ENCODE measurements at regions not wholly inside any gene's neighbourhood (a gene's known extent, or its start where the extent isn't known, plus 50 kb on each side); places are given as distances from the start of the nearest gene placed in this dataset.
"Not testable (repeated sequence)": the region's sequence is repeated elsewhere in the genome, so short reads cannot be mapped to it uniquely, and the experiment has no call there.

GRCh38 chr7:131689662-131690234 is 133.3 kb upstream of the PODXL start:
- DNase-seq (ENCODE audit: low read depth in 4 of 4, low spot score in 3 of 4) = no peak

DNA sequence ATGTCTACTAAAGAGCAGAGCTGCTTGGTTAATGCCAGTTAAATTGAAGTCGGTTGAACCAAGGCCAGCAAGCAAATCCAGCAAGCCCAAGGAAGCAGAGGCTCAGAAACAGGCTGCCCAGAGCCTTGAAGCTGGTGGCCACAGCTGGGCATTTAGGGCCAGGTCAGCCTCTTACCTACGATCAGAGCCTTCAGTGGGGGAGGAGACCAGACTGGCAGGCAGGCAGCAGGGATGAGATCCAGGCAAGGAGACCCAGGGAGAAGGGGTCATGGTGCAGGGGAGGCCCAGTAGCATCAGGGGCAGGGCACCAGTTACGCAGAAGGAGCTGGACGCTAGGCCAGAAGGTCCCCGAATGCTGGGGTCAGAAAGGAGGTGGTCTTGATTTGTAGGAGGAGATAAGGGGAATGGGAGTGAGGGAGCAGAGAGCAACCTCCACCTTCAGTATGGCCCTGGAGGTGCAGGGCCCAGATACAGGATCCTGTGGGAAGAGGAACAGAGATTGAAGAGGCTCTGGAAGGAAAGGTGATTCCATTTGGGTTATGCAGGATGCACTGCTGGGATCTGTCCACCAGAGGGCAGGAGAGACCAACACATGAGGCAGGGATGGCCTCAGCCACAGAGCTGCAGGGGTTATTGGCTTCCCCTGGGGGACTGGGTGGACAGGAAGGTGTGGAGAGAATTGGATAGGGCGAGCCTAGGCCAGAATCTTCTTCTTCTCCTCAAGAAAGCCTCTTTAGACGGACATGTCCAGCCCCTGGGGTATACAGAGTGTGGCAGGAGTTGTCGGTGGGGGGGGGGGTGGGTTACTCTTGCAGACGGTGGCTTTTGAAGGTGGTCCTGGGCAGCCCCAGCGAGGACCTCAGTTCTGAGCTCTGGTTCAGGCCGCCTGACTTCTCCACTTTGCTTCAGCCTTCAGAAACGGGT is 132.6 kb upstream of the PODXL start:
- peak; percentile 43 to 54 (median 50) for DNase-seq (ENCODE audit: low read depth in 4 of 4, low spot score in 3 of 4)

- DNase-seq (ENCODE audit: low read depth in 4 of 4, low spot score in 3 of 4) = no peak
Observed at GRCh38 chr7:131687296-131687695, 130.9 kb upstream of the PODXL start.

DNA sequence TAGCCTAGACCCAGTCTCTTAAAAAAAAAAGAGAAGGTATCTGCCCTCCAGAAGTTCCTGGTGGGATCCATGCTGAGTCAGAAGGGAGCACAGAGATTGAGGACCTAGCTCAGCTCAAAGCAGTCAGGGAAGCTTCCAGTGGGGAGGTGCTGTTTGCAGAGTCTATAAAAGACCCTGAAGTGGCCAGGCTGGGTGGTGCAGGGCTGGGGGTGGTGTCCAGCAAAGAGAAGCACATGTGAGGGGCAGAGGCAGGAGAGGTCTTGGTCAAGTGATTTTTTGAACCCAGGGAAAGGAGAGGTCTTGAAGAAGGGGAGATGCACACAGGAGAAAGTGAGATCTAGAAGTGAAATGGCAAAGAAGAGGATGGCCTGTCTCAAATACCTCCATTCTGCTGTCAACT is 130.4 kb upstream of the PODXL start:
- DNase-seq (ENCODE audit: low read depth in 4 of 4, low spot score in 3 of 4) = no peak

DNA sequence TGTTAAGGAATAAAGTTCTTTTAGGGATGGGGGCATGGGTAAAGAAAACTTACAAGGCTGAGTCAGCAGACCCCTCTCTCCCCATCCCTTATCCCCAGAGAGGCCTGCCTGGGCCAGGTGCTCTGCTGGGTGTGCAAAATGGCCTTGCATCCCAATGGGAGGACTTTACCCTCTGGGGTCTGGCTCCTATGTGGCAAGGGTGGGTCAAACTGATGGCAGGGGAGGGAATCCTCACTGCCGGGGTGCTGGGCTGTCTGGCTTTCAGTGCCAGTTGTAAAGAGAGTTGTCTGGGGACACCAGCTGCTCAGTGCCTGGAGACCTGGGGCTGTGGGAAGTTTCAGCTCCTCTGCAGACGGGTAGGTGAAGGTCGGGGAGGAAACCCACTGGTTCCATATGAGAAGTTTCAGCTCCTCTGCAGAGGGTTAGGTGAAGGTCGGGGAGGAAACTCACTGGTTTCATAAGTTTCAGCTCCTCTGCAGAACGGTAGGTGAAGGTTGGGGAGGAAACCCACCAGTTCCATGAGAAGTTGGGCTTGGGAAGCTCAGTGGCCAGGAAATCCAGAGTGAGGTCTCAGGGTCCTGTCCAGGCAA is 127.2 kb upstream of the PODXL start:
- no peak for DNase-seq (ENCODE audit: low read depth in 4 of 4, low spot score in 3 of 4)

GRCh38 chr7:131681961-131682360 is 125.5 kb upstream of the PODXL start:
- no peak for DNase-seq (ENCODE audit: low read depth in 4 of 4, low spot score in 3 of 4)

- DNase-seq (ENCODE audit: low read depth in 4 of 4, low spot score in 3 of 4) = not testable (repeated sequence)
Observed at GRCh38 chr7:131679071-131679470, 122.6 kb upstream of the PODXL start.

GRCh38 chr7:131676850-131677249 is 120.4 kb upstream of the PODXL start:
- DNase-seq (ENCODE audit: low read depth in 4 of 4, low spot score in 3 of 4) = not testable (repeated sequence)

GRCh38 chr7:131674131-131674530 is 117.7 kb upstream of the PODXL start:
- DNase-seq (ENCODE audit: low read depth in 4 of 4, low spot score in 3 of 4) = no peak

GRCh38 chr7:131673576-131673975 is 117.1 kb upstream of the PODXL start:
- DNase-seq (ENCODE audit: low read depth in 4 of 4, low spot score in 3 of 4) = no peak

- no peak for DNase-seq (ENCODE audit: low read depth in 4 of 4, low spot score in 3 of 4)
Observed at GRCh38 chr7:131670406-131670805, 114.0 kb upstream of the PODXL start.

- no peak for DNase-seq (ENCODE audit: low read depth in 4 of 4, low spot score in 3 of 4)
Observed at GRCh38 chr7:131667699-131668098, 111.3 kb upstream of the PODXL start.

GRCh38 chr7:131665021-131665420 is 108.6 kb upstream of the PODXL start:
- no peak for DNase-seq (ENCODE audit: low read depth in 4 of 4, low spot score in 3 of 4)

DNA sequence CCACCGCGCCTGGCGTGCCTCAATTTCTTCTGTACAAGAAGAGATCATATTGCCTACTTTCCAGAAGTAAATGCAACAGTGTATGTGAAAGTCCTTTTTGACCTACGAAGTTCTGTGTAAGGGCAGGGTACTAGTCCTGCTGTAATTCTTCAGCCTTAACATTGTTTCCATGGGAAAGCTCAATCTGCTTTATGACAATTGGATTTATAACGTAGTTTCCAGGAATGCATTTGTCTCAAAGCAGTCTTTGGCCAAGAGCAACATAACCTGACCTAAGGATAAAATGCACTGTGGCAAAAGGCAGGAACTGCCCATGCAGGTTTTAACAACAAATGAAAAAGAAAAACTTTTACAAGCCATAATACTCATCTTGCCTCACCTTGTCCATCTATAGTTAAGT is 108.1 kb upstream of the PODXL start:
- DNase-seq (ENCODE audit: low read depth in 4 of 4, low spot score in 3 of 4) = no peak

DNA sequence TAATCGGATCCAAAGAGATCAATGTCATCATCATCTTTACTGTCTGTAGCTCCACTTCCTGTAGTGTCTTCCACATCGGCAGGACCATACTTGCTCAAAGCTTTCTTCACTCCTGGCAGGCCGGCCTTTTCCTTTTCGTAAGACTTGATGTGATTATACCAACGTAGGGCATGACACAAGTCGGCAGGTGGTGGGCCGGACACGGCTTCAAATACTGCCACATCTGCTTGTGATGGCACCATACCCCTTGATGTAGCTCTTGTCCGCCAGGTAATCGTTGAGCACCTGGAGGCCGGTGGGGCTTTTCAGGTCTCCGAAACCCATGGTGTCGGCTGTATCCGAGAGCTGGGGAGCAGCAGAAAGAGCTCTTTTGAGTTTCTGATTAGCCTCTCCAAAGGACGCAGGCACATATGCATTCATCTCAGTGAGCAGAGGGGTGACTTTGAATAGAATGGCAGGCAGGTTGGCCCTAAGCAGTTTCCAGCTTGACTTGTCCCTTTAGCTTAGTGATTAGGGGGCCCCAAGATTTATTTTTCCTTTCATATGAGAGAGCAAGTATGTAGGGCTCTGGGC is 106.0 kb upstream of the PODXL start:
- not testable (repeated sequence) for DNase-seq (ENCODE audit: low read depth in 4 of 4, low spot score in 3 of 4)

GRCh38 chr7:131657881-131658280 is 101.5 kb upstream of the PODXL start:
- no peak for DNase-seq (ENCODE audit: low read depth in 4 of 4, low spot score in 3 of 4)

DNA sequence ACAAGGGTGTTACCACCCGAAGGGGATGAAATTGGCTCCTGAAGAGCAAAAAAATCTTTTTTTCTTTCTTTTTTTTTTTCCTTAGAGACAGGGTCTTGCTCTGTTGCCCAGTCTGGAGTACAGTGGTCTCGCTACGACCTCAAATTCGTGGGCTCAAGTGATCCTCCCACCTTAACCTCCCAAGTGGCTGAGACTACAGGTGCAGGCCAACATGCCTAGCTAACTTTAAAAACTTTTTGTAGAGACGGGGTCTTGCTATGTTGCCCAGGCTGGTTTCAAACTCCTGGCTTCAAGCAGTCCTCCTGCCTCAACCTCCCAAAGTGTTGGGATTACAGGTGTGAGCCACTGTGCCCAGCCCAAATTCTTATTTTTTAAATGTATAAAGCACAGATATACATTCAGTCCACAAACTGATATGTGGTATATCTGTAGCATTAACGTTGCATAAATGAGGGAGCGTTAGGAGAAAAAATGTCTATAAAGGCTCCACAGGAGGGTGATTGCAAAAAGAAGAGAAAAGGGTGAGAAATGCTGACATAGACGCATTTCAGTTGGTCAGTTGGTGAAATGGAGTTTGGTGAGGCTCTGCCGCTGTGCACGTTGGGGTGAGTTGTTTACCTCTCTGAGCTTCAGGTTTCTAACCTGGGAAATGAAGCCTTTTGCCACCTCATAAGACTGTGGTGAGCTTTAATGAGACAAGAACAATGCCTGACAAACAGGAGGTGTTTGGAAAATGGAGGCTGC is 100.7 kb upstream of the PODXL start:
- no peak for DNase-seq (ENCODE audit: low read depth in 4 of 4, low spot score in 3 of 4)

GRCh38 chr7:131655866-131656265 is 99.4 kb upstream of the PODXL start:
- no peak for DNase-seq (ENCODE audit: low read depth in 4 of 4, low spot score in 3 of 4)

GRCh38 chr7:131655447-131655846 is 99.0 kb upstream of the PODXL start:
- no peak for DNase-seq (ENCODE audit: low read depth in 4 of 4, low spot score in 3 of 4)

GRCh38 chr7:131654668-131655326 is 98.4 kb upstream of the PODXL start:
- DNase-seq (ENCODE audit: low read depth in 4 of 4, low spot score in 3 of 4) = peak; percentile 44 to 53 (median 50)

Data from right renal pelvis (tissue), 4 donors.